SU-DHL-6 (cell line): ENCODE measurements at regions not wholly inside any gene's neighbourhood (a gene's known extent, or its start where the extent isn't known, plus 50 kb on each side); places are given as distances from the start of the nearest gene placed in this dataset.

Experiments
- H2AFZ ChIP-seq: fragments of 200-600 bp; sonication (generic); 2 replicates; pipeline ENCODE4 v1.6.1; 2014; ENCODE audit warnings: low read depth, mild to moderate bottlenecking, moderate library complexity, mixed read lengths, antibody characterized with exemption, low read length; ENCODE audit not compliant: severe bottlenecking
- H3F3A ChIP-seq: fragments of 200-600 bp; shearing (Covaris generic); 2 replicates; pipeline ENCODE4 v1.6.0; 2016; ENCODE audit warnings: antibody characterized with exemption, mild to moderate bottlenecking; ENCODE audit not compliant: insufficient read depth
- H3K27ac ChIP-seq: fragments of 200-600 bp; sonication (generic); 2 replicates; pipeline ENCODE4 v1.5.1; 2016; ENCODE audit warnings: low read depth, mild to moderate bottlenecking, low read length, moderate library complexity, mixed read lengths
- H3K27me3 ChIP-seq: fragments of 200-600 bp; sonication (generic), shearing (Covaris generic); 2 replicates; pipeline ENCODE4 v1.6.0; 2014; ENCODE audit warnings: mild to moderate bottlenecking, low read length
- H3K36me3 ChIP-seq: fragments of 200-600 bp; sonication (generic); 2 replicates; pipeline ENCODE4 v1.6.1; 2014; ENCODE audit warnings: mild to moderate bottlenecking, low read length, mixed read lengths
- H3K4me2 ChIP-seq: fragments of 300-600, 200-600 bp; shearing (Covaris generic), sonication (generic); 2 replicates; pipeline ENCODE4 v1.6.0; 2014; ENCODE audit warnings: low read length, low read depth, mild to moderate bottlenecking; ENCODE audit not compliant: poor library complexity, severe bottlenecking
- H3K4me3 ChIP-seq: fragments of 200-600 bp; sonication (generic); 2 replicates; pipeline ENCODE4 v1.5.1; 2014; ENCODE audit warnings: antibody characterized with exemption, low read length, mild to moderate bottlenecking, mixed read lengths; ENCODE audit not compliant: insufficient read depth, poor library complexity, severe bottlenecking
- H3K79me2 ChIP-seq: fragments of 200-600 bp; sonication (generic); 2 replicates; pipeline ENCODE4 v1.6.1; 2014; ENCODE audit warnings: mild to moderate bottlenecking, low read length, moderate library complexity; ENCODE audit not compliant: insufficient read depth
- H3K9ac ChIP-seq: fragments of 200-600 bp; sonication (generic); 2 replicates; pipeline ENCODE4 v1.7.0; 2014; ENCODE audit warnings: mild to moderate bottlenecking, low read length
- H3K9me2 ChIP-seq: fragments of 200-600 bp; sonication (generic); replicated peaks from 2 replicates; pipeline ENCODE4 v1.6.1; 2014; ENCODE audit warnings: low read length; ENCODE audit not compliant: insufficient read depth
- H3K9me3 ChIP-seq: fragments of 200-600 bp; sonication (generic); 2 replicates; pipeline ENCODE4 v1.6.1; 2014; ENCODE audit warnings: low read length, mixed read lengths; ENCODE audit not compliant: insufficient read depth
- H4K20me1 ChIP-seq: fragments of 200-600 bp; sonication (generic); 2 replicates; pipeline ENCODE4 v1.6.1; 2014; ENCODE audit warnings: low read depth, mild to moderate bottlenecking, antibody characterized with exemption, low read length, moderate library complexity, mixed read lengths
- EZH2phosphoT487 ChIP-seq: fragments of 200-600 bp; sonication (generic), shearing (Covaris generic); conservative IDR thresholded peaks from 2 replicates; pipeline ENCODE4 v1.6.1; 2018; ENCODE audit warnings: mild to moderate bottlenecking, antibody characterized with exemption, low read length, moderate library complexity, mixed read lengths
- TF ChIP-seq, protein P1 (sequence below): fragments of 200-600 bp; sonication (generic); IDR thresholded peaks from one replicate; pipeline ENCODE4 v1.5.1; 2017; ENCODE audit warnings: antibody characterized with exemption, mild to moderate bottlenecking, low read length, moderate library complexity; ENCODE audit not compliant: insufficient read depth, poor library complexity, severe bottlenecking

- TF ChIP-seq EZH2phosphoT487 = no peak
- TF ChIP-seq, protein P1, sequence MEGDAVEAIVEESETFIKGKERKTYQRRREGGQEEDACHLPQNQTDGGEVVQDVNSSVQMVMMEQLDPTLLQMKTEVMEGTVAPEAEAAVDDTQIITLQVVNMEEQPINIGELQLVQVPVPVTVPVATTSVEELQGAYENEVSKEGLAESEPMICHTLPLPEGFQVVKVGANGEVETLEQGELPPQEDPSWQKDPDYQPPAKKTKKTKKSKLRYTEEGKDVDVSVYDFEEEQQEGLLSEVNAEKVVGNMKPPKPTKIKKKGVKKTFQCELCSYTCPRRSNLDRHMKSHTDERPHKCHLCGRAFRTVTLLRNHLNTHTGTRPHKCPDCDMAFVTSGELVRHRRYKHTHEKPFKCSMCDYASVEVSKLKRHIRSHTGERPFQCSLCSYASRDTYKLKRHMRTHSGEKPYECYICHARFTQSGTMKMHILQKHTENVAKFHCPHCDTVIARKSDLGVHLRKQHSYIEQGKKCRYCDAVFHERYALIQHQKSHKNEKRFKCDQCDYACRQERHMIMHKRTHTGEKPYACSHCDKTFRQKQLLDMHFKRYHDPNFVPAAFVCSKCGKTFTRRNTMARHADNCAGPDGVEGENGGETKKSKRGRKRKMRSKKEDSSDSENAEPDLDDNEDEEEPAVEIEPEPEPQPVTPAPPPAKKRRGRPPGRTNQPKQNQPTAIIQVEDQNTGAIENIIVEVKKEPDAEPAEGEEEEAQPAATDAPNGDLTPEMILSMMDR = no peak
- no peaks in the 10 kb centered on the region for H3K9me3 ChIP-seq
- no peaks in the 10 kb centered on the region for H3K79me2 ChIP-seq
- H3K27ac ChIP-seq = no peak overlapping the region
- no peak overlapping the region for H2AFZ ChIP-seq
- H3K9ac ChIP-seq = no peak overlapping the region
- no peaks in the 10 kb centered on the region for H3F3A ChIP-seq
- no peak overlapping the region for H3K4me2 ChIP-seq
- H3K9me2 ChIP-seq = no peaks in the 10 kb centered on the region
- no peaks in the 10 kb centered on the region for H3K36me3 ChIP-seq
- no peaks in the 10 kb centered on the region for H3K27me3 ChIP-seq
- H3K4me3 ChIP-seq = no peak overlapping the region
- H4K20me1 ChIP-seq = no peaks in the 10 kb centered on the region
Measured at GRCh38 chr10:111885046-111885445, 298.5 kb downstream of the GPAM start.

- Histone ChIP-seq H3K9ac (no peak overlapping the region), H4K20me1 (no peaks in the 10 kb centered on the region), H3K9me2 (no peaks in the 10 kb centered on the region), H3K4me3 (no peak overlapping the region), H3K36me3 (no peaks in the 10 kb centered on the region), H3F3A (no peaks in the 10 kb centered on the region), H3K79me2 (no peaks in the 10 kb centered on the region), H3K27ac (no peak overlapping the region), H3K27me3 (no peaks in the 10 kb centered on the region), H3K4me2 (no peak overlapping the region), H3K9me3 (no peaks in the 10 kb centered on the region), H2AFZ (no peak overlapping the region)
- TF ChIP-seq EZH2phosphoT487 = no peak
- TF ChIP-seq, protein P1 = no peak
Measured at GRCh38 chr10:111885919-111886318, 297.6 kb downstream of the GPAM start.

- no peaks in the 10 kb centered on the region for H3K36me3 ChIP-seq
- no peak for TF ChIP-seq EZH2phosphoT487
- TF ChIP-seq, protein P1 = no peak
- no peak overlapping the region for H3K9ac ChIP-seq
- no peak overlapping the region for H3K4me3 ChIP-seq
- H3K4me2 ChIP-seq = no peak overlapping the region
- H3K79me2 ChIP-seq = no peaks in the 10 kb centered on the region
- H3K9me2 ChIP-seq = no peaks in the 10 kb centered on the region
- no peak overlapping the region for H3K27ac ChIP-seq
- H3K9me3 ChIP-seq = no peaks in the 10 kb centered on the region
- no peaks in the 10 kb centered on the region for H4K20me1 ChIP-seq
- no peaks in the 10 kb centered on the region for H3F3A ChIP-seq
- no peak overlapping the region for H2AFZ ChIP-seq
- no peaks in the 10 kb centered on the region for H3K27me3 ChIP-seq
Measured at GRCh38 chr10:111887266-111887665, 296.3 kb downstream of the GPAM start.

- Histone ChIP-seq H3K4me3 (no peak overlapping the region), H3K36me3 (no peaks in the 10 kb centered on the region), H3K9ac (no peak overlapping the region), H3K79me2 (no peaks in the 10 kb centered on the region), H3K4me2 (no peak overlapping the region), H3K27me3 (no peaks in the 10 kb centered on the region), H2AFZ (no peak overlapping the region), H3F3A (no peaks in the 10 kb centered on the region), H3K9me2 (no peaks in the 10 kb centered on the region), H4K20me1 (no peaks in the 10 kb centered on the region), H3K27ac (no peak overlapping the region), H3K9me3 (no peaks in the 10 kb centered on the region)
- TF ChIP-seq, protein P1 = no peak
- no peak for TF ChIP-seq EZH2phosphoT487
Measured at GRCh38 chr10:111890046-111890445, 293.5 kb downstream of the GPAM start.
